NOMO-1 (cell line): ENCODE measurements at regions not wholly inside any gene's neighbourhood (a gene's known extent, or its start where the extent isn't known, plus 50 kb on each side); places are given as distances from the start of the nearest gene placed in this dataset.

ENCODE experiments used
- DNase-seq, 2 experiments: peaks; one replicate each; lab custom pipeline; 2025; ENCODE audit not compliant: unreplicated experiment in 2 of 2; lab: John Stamatoyannopoulos, UW

- no peak for DNase-seq
These were observed 96.3 kb upstream of the CLMN start for GRCh38 chr14:95415993-95416392.

- no peak for DNase-seq
These were observed 93.8 kb upstream of the CLMN start for GRCh38 chr14:95413289-95414215.

GRCh38 chr14:95410838-95411237 is 91.1 kb upstream of the CLMN start:
- no peak for DNase-seq

GRCh38 chr14:95409477-95410272 is 90.0 kb upstream of the CLMN start:
- DNase-seq: no peak

- DNase-seq: no peak
These were observed 89.2 kb upstream of the CLMN start for GRCh38 chr14:95408731-95409476.

- DNase-seq: no peak
These were observed 87.6 kb upstream of the CLMN start for GRCh38 chr14:95407354-95407753.

GRCh38 chr14:95406756-95407277 is 87.1 kb upstream of the CLMN start:
- no peak for DNase-seq

- no peak for DNase-seq
These were observed 84.9 kb upstream of the CLMN start for GRCh38 chr14:95404583-95404982.

GRCh38 chr14:95402578-95402977 is 82.9 kb upstream of the CLMN start:
- no peak for DNase-seq

- no peak for DNase-seq
These were observed 82.5 kb upstream of the CLMN start for GRCh38 chr14:95402176-95402575.

GRCh38 chr14:95398630-95399547 is 79.2 kb upstream of the CLMN start:
- no peak for DNase-seq

- no peak for DNase-seq
These were observed 77.6 kb upstream of the CLMN start for GRCh38 chr14:95397325-95397724.

- no peak for DNase-seq
These were observed 76.5 kb upstream of the CLMN start for GRCh38 chr14:95396221-95396620.

GRCh38 chr14:95395098-95395737 is 75.5 kb upstream of the CLMN start:
- no peak for DNase-seq

GRCh38 chr14:95394297-95395097 is 74.8 kb upstream of the CLMN start:
- DNase-seq: no peak

- no peak for DNase-seq
These were observed 73.1 kb upstream of the CLMN start for GRCh38 chr14:95392841-95393240.

GRCh38 chr14:95391331-95391730 is 71.6 kb upstream of the CLMN start:
- DNase-seq: no peak

GRCh38 chr14:95389471-95390011 is 69.8 kb upstream of the CLMN start:
- no peak for DNase-seq
